Panc1 (cell line): ENCODE measurements at regions not wholly inside any gene's neighbourhood (a gene's known extent, or its start where the extent isn't known, plus 50 kb on each side); places are given as distances from the start of the nearest gene placed in this dataset.

ENCODE experiments used
- ATAC-seq: fragments of 200-7000 bp; cut with Tn5 transposase; 2 replicates; pipeline ENCODE4 v1.9.1; 2020; ENCODE audit warnings: mild to moderate bottlenecking, moderate library complexity
- BruUV-seq: library from RNA; stranded (reverse); fragments of 400-500 nt; replicated peaks from 2 replicates; lab custom pipeline; 2021; lab: Mats Ljungman, UMichigan
- CTCF ChIA-PET: fragments of 300-600 bp; sonication (Branson Sonifier 250); formaldehyde crosslinking; loops from one replicate; lab custom pipeline; 2022; ENCODE audit warnings: antibody characterized with exemption; lab: Charles Lee
- POLR2A ChIA-PET: fragments of 300-600 bp; sonication (Branson Sonifier 250); formaldehyde crosslinking; loops from one replicate; lab custom pipeline; 2022; ENCODE audit warnings: antibody characterized with exemption; lab: Charles Lee
- DNase-seq: peaks from one replicate; pipeline ENCODE4 v3.0.0-alpha.2; 2010; ENCODE audit warnings: low read depth, low spot score
- H3K27ac ChIP-seq: 2 replicates; pipeline ENCODE4 v1.5.1; 2011; ENCODE audit warnings: mild to moderate bottlenecking, low read length, inconsistent platforms
- H3K27me3 ChIP-seq: fragments of 200-500 bp; sonication (Bioruptor generic); 2 replicates; pipeline ENCODE4 v1.6.0; 2014; ENCODE audit warnings: low read length, inconsistent platforms; ENCODE audit not compliant: control insufficient read depth, insufficient read depth
- H3K36me3 ChIP-seq: fragments of 200-500 bp; sonication (Bioruptor generic); 2 replicates; pipeline ENCODE4 v1.5.1; 2014; ENCODE audit warnings: inconsistent platforms, mild to moderate bottlenecking, low read length, moderate library complexity; ENCODE audit not compliant: control insufficient read depth, insufficient read depth
- H3K4me1 ChIP-seq: 2 replicates; pipeline ENCODE4 v1.5.1; 2011; ENCODE audit warnings: inconsistent platforms, mild to moderate bottlenecking, low read length, moderate library complexity; ENCODE audit not compliant: control insufficient read depth, insufficient read depth
- H3K4me3 ChIP-seq, 2 experiments: 2 replicates each; pipeline ENCODE4 v1.5.1; 2011 to 2012; ENCODE audit warnings: low read depth in 2 of 2, low read length in 2 of 2, mild to moderate bottlenecking in 2 of 2, inconsistent platforms in 1 of 2, moderate library complexity in 1 of 2
- H3K9me3 ChIP-seq: fragments of 200-500 bp; sonication (Bioruptor generic); 2 replicates; pipeline ENCODE4 v1.5.1; 2014; ENCODE audit warnings: low read depth, mild to moderate bottlenecking, inconsistent platforms, low read length, moderate library complexity; ENCODE audit not compliant: control insufficient read depth, insufficient read depth
- CTCF ChIP-seq: fragments of 450-650 bp; IDR thresholded peaks from 2 replicates; pipeline ENCODE4 v1.5.1; 2017; ENCODE audit warnings: mild to moderate bottlenecking
- POLR2AphosphoS5 ChIP-seq: IDR thresholded peaks from 2 replicates; pipeline ENCODE4 v1.6.1; 2012; ENCODE audit warnings: mild to moderate bottlenecking, low read depth, low read length, moderate library complexity
- REST ChIP-seq, 2 experiments: IDR thresholded peaks; 2 replicates each; pipeline ENCODE4 v1.6.1; 2011 to 2012; ENCODE audit warnings: low read depth in 2 of 2, control low read depth in 1 of 2, low read length in 1 of 2, mild to moderate bottlenecking in 1 of 2, moderate library complexity in 1 of 2; ENCODE audit not compliant: insufficient read depth in 1 of 2
- SIN3A ChIP-seq: IDR thresholded peaks from 2 replicates; pipeline ENCODE4 v1.6.1; 2012; ENCODE audit warnings: low read depth, mild to moderate bottlenecking, low read length, moderate library complexity, borderline replicate concordance; ENCODE audit not compliant: insufficient read depth
- TCF7L2 ChIP-seq: IDR thresholded peaks from 2 replicates; pipeline ENCODE4 v1.6.1; 2011; ENCODE audit warnings: mild to moderate bottlenecking, low read depth, low read length, inconsistent platforms
- in situ Hi-C: cut with HindIII; loops from 2 replicates; pipeline ENCODE4 v1.10.0; 2016; ENCODE audit warnings: low sequenced_read_pairs, low pct_unique_long_range_greater_than_20kb
- intact Hi-C: fragments of 100-400 bp; cut with micrococcal nuclease; formaldehyde crosslinking; loops from one replicate; pipeline ENCODE4 v1.10.0; 2022; ENCODE audit not compliant: unreplicated experiment

GRCh38 chr7:109224100-109224499 is 654.4 kb downstream of the DNAJB9 start:
- ATAC-seq (no peak), DNase-seq (no peak)
- no peaks in the 10 kb centered on the region for H3K27me3 ChIP-seq
- H3K4me1 ChIP-seq = no peaks in the 10 kb centered on the region
- in situ Hi-C loops = no loop called here
- H3K4me3 ChIP-seq = no peak overlapping the region
- no TSS peak for BruUV-seq
- intact Hi-C loops = no loop called here
- no peaks in the 10 kb centered on the region for H3K36me3 ChIP-seq
- H3K9me3 ChIP-seq = no peaks in the 10 kb centered on the region
- ChIA-PET POLR2A (no interaction called here), CTCF (no interaction called here)
- no peak overlapping the region for H3K27ac ChIP-seq
- TF ChIP-seq TCF7L2 = no peak
- TF ChIP-seq CTCF = no peak
- TF ChIP-seq REST (IDR thresholded peaks at IDR 0.05; ENCODE audit: insufficient read depth in 1 of 2, low read depth in 2 of 2, low read length in 1 of 2) = no peak
- TF ChIP-seq SIN3A = no peak
- TF ChIP-seq POLR2AphosphoS5 = no peak

GRCh38 chr7:109226699-109227098 is 657.0 kb downstream of the DNAJB9 start:
- ATAC-seq = no peak
- no peak for DNase-seq

More at GRCh38 chr7:109226699-109227098, 657.0 kb downstream of the DNAJB9 start:
- ChIA-PET CTCF (no interaction called here), POLR2A (no interaction called here)
- H3K27me3 ChIP-seq = no peaks in the 10 kb centered on the region
- no peaks in the 10 kb centered on the region for H3K36me3 ChIP-seq
- BruUV-seq = no TSS peak
- no peaks in the 10 kb centered on the region for H3K9me3 ChIP-seq
- in situ Hi-C loops (no loop called here), intact Hi-C loops (no loop called here)
- H3K4me3 ChIP-seq = no peak overlapping the region
- no peak for TF ChIP-seq CTCF
- no peak for TF ChIP-seq TCF7L2
- no peak for TF ChIP-seq SIN3A
- no peak for TF ChIP-seq POLR2AphosphoS5
- no peak for TF ChIP-seq REST (IDR thresholded peaks at IDR 0.05; ENCODE audit: insufficient read depth in 1 of 2, low read depth in 2 of 2, low read length in 1 of 2)
- H3K27ac ChIP-seq = no peak overlapping the region
- no peaks in the 10 kb centered on the region for H3K4me1 ChIP-seq
